Amygdala (tissue), 56 donors: ENCODE measurements at regions not wholly inside any gene's neighbourhood (a gene's known extent, or its start where the extent isn't known, plus 50 kb on each side); places are given as distances from the start of the nearest gene placed in this dataset.
"Not testable (repeated sequence)": the region's sequence is repeated elsewhere in the genome, so short reads cannot be mapped to it uniquely, and the experiment has no call there.

Experiments
- DNase-seq, 56 donors: peaks; one replicate each; lab custom pipeline; 2025; lab: John Stamatoyannopoulos, UW

DNA sequence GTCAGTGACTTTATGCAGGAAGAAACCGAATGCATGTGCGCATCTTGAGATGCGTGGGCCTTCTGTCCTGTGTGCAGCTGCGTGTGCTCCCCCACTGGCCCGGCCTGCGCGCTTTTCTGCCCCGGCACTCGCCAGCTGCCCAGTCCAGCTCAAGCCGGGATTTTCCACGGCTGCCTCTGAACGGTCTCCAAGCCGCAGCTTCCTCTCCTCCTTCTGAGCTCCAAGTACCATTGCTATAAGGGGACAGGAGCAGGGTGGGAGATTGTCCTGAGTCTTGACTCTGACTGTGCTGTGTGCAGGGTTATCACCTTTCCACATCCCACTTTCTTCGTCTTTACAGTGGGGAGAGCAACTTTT is 302.8 kb downstream of the THBS2 start:
- no peak for DNase-seq

- DNase-seq = no peak
These were observed 303.4 kb downstream of the THBS2 start for GRCh38 chr6:168949981-168950857.

GRCh38 chr6:168948990-168949531 is 304.6 kb downstream of the THBS2 start:
- DNase-seq = no peak

- no peak for DNase-seq
These were observed 305.6 kb downstream of the THBS2 start for GRCh38 chr6:168948002-168948401.

GRCh38 chr6:168943231-168943905 is 310.3 kb downstream of the THBS2 start:
- DNase-seq = no peak

DNA sequence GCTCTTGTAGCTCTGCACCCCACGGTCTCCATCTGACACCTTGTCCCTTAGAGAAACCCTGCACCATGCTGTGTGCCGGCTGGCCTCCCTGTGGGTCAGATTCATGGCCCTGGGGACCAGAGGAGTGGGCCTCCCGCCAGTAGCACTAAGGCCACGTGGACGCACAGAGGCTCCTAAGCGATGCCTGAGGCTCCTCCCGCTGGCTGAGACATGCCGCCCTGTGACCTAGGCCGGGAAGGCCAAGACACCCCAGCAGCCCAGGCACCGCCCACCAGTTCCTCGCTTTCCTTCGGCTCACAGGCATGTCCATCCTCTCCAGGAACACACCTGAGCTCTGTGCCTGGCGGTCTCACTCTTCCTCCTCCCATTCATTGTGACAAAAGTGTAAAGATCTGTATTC is 311.0 kb downstream of the THBS2 start:
- DNase-seq = no peak

- no peak for DNase-seq
These were observed 312.6 kb downstream of the THBS2 start for GRCh38 chr6:168941036-168941435.

GRCh38 chr6:168939796-168940195 is 313.9 kb downstream of the THBS2 start:
- DNase-seq = no peak

- DNase-seq = no peak
These were observed 314.6 kb downstream of the THBS2 start for GRCh38 chr6:168939041-168939440.

DNA sequence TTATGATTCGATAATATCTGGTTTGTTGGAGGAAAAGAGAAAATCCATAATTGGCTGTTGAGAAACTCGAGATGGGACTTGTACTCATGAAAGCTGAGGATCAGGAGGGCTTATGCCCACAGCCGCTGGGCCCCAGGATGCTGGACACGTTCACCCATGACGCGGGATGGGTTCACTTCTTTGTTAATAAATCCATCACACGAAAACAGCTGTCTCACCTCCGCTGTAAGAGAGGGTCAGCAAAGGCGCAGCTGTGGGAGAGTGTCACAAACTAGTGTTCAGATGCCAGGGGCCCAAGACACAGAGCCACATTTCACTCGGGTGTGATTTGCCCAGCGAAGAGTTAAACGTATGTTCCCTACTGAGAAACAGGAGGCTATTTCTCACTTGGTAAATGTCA is 315.1 kb downstream of the THBS2 start:
- DNase-seq = no peak

- no peak for DNase-seq
These were observed 316.6 kb downstream of the THBS2 start for GRCh38 chr6:168937054-168937453.

- DNase-seq = no peak
These were observed 318.0 kb downstream of the THBS2 start for GRCh38 chr6:168935628-168936010.

GRCh38 chr6:168934660-168935627 is 318.7 kb downstream of the THBS2 start:
- DNase-seq = no peak

GRCh38 chr6:168932171-168932570 is 321.5 kb downstream of the THBS2 start:
- not testable (repeated sequence) for DNase-seq

GRCh38 chr6:168931072-168931471 is 322.6 kb downstream of the THBS2 start:
- DNase-seq = not testable (repeated sequence)

- DNase-seq = no peak
These were observed 323.7 kb downstream of the THBS2 start for GRCh38 chr6:168929871-168930450.

GRCh38 chr6:168928012-168928411 is 325.6 kb downstream of the THBS2 start:
- no peak for DNase-seq

GRCh38 chr6:168927026-168927425 is 326.6 kb downstream of the THBS2 start:
- no peak for DNase-seq

GRCh38 chr6:168926306-168926705 is 327.3 kb downstream of the THBS2 start:
- no peak for DNase-seq

DNA sequence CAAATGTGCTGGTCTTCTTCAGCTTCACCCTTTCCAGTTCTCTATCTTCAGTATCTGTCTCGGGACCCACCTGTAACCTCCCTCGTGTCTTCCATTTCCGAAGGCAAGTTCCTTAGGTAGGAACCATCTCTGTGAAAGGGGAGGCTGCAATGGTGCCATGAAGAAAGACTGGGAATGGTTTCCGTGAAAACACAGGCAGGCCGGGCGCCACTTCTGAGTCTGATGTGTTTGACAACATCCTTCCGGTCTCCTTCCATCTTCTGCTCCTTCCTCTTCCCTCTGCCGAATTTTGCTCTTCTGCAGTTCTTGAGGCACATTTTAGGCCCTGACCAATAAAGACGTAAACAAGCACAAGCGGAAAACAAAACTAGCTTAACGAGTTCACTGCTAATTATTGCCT is 328.0 kb downstream of the THBS2 start:
- DNase-seq = no peak
